Gastrocnemius medialis (tissue), 4 donors: ENCODE measurements at regions not wholly inside any gene's neighbourhood (a gene's known extent, or its start where the extent isn't known, plus 50 kb on each side); places are given as distances from the start of the nearest gene placed in this dataset.

ENCODE experiments used
- CTCF ChIP-seq, 5 experiments: fragments of 450-650 bp in 3 of 5; fragments of 200-600 bp in 2 of 5; sonication (generic) in 2 of 5; IDR thresholded peaks in 4 of 5; conservative IDR thresholded peaks in 1 of 5; 1 replicate in 4 of 5; 2 replicates in 1 of 5; pipeline ENCODE4 v1.5.1; 2016 to 2019; ENCODE audit warnings: antibody characterized with exemption in 5 of 5, mild to moderate bottlenecking in 3 of 5, moderate library complexity in 3 of 5
- POLR2A ChIP-seq, 2 donors: fragments of 450-650 bp; IDR thresholded peaks; one replicate each; pipeline ENCODE4 v1.6.1; 2017; ENCODE audit warnings: antibody characterized with exemption in 2 of 2, mild to moderate bottlenecking in 2 of 2, moderate library complexity in 2 of 2

DNA sequence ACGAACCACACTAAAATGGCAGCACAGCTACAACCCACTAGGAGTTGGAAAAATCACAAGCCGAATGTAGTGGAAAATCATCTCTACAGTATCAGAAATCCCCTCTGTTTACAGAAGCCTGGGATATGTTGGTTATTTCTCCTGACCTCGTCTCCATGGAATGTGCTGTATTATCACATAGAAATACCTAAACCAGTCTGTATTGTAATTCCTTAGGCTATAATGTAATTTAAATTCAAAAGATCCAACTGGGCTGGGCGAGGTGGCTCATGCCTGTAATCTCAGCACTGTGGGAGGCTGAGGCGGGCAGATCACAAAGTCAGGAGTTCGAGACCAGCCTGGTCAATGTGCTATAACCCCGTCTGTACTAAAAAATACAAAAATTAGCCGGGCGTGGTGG is 244.8 kb upstream of the MPDZ start:
- no peak for TF ChIP-seq POLR2A (IDR thresholded peaks at IDR 0.05)
- TF ChIP-seq CTCF (IDR thresholded peaks at IDR 0.05 in 4 of 5, conservative IDR thresholded peaks at IDR 0.05 in 1 of 5), result no peak
